AG10803 (cell line): ENCODE measurements at regions not wholly inside any gene's neighbourhood (a gene's known extent, or its start where the extent isn't known, plus 50 kb on each side); places are given as distances from the start of the nearest gene placed in this dataset.
A peak's percentile ranks its signal among the peaks of the same experiment; 100 is the strongest.

Experiments
- DNase-seq: peaks from one replicate; pipeline ENCODE4 v3.0.0; 2010; ENCODE audit warnings: low read depth
- H3K4me3 ChIP-seq: 2 replicates; pipeline ENCODE4 v1.5.1; 2011; ENCODE audit warnings: mild to moderate bottlenecking, low read length, control low read depth
- CTCF ChIP-seq: conservative IDR thresholded peaks from 2 replicates; pipeline ENCODE4 v1.5.1; 2011; ENCODE audit warnings: mild to moderate bottlenecking, low read length, control low read depth, inconsistent platforms

DNA sequence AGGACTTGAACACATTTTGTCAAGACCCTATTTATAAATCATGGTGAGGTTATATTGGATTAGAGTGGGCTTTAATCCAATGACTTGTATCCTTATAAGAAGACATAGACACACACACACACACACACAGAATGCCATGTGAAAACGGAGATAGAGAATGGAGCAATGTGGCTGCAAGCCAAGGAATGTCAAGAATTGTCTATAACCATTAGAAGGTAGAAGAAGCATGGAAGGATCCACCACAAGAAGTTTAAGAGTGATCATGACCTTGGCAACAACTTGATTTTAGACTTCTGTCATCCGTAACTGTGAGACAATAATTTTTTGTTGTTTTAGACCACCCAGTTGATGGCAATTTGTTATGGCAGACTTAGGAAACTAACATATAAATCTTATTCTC is 514.2 kb downstream of the TFEC start:
- H3K4me3 ChIP-seq, result no peak overlapping the region
- no peak for TF ChIP-seq CTCF
- DNase-seq, result peak; percentile 47

DNA sequence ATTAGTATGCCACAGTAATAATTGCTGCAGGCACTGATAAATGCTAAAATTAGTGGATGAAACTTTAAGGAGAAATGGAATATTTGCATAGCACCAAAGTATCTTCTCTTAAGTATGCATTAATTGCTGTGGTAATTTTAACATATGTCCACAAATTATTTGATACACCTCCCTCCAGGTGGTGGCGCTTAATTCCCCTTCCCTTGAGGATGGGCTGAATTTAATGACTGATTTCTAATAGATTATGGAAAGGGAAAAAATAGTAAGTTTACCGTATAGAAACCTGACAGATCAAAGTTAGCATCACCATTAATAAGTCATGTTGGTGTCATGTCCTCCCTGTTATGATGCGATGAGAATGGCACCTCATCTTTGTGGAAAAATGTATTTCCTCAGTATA is 519.2 kb downstream of the TFEC start:
- DNase-seq, result no peak
- no peak overlapping the region for H3K4me3 ChIP-seq
- no peak for TF ChIP-seq CTCF

- no peak for TF ChIP-seq CTCF
- no peak for DNase-seq
- H3K4me3 ChIP-seq, result no peak overlapping the region
These were observed 525.4 kb downstream of the TFEC start for GRCh38 chr7:115505136-115505535.

DNA sequence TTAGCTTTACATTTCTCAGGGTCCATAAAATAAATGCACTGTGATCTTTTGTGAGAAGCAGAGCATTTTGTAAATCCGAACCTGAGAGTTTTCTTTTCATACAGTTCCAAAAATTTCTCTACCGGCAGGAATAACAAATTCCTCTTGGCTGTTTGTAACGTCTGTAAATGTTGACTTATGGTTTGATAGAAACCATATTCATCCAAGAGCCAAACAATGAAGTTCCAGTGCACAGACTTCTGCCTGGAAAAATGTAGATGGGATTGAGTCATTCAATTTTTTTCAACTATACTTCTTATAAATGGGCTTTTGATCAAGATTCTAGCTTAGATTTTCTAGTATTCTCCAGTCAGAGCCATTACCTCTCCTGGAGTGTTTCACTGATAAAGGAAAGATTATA is 530.6 kb downstream of the TFEC start:
- no peak overlapping the region for H3K4me3 ChIP-seq

DNA sequence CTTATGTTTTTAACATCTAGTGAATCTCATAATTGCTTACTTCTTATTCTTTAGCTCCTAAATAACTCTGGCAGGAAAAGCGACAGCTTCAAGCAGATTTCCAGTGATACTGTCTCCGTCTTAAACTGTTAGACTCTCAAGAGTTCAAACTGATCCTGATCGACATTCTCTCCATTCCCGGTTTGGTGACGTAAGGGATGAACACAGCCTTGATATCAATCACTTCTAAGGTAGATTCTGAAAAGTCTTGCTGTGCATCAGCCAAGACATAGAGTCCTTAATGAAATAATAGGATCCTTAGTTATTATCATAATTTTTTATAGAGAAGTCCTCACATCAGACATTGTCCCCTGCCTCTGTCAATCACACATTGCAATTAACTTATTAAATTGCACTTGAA is 534.6 kb downstream of the TFEC start:
- no peak for DNase-seq
- no peak for TF ChIP-seq CTCF

More for the DNA sequence above, 530.6 kb downstream of the TFEC start:
- TF ChIP-seq CTCF, result no peak
- no peak for DNase-seq

DNA sequence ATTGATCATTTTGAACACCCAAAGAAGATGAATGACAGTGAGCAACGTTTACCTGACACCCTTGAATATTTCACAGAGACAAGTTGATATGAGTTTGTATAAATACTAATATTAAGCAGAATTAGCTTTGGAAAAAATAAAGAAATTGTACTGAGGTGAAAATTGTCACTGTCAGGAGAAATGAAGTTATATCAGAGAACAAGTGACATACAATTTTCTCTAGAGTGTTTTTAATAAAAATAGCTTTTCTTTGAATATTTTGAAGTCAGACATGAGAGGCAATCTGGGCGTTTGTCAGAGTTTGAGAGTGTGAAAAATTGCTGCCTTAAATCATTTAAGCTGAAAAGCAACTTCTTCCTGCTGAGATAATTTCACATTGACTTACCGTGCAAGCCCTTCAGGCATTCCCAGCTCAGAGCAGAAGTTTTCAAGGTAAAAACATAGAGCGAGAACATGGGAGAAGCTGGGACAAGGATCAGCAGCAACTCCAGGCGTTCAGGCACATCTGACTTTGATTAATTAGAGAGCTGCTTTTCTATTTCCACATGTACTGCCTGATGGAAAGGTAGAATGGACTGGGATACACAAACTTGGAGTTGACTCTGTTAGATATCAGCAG is 535.9 kb downstream of the TFEC start:
- DNase-seq, result no peak
- no peak for TF ChIP-seq CTCF
- no peak overlapping the region for H3K4me3 ChIP-seq

More for the DNA sequence above, 534.6 kb downstream of the TFEC start:
- H3K4me3 ChIP-seq, result no peak overlapping the region

DNA sequence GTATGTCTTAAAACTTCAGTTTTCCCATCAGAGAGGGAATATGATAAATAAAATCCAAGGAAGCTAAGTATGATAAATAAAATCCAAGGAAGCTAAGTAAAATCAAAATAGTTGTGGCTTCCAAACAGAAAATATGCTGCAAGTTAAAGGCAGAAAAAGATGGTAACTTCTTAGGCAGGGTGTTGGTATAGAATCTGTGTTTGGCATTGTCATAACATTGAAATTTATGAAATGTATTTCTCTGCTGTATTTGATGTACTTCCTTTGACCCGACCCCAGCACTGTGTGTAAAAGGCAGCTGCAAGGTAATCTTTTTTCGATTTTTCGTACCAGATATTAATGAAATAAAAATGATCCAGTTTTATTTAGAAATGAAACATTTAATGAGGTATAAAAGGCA is 537.2 kb downstream of the TFEC start:
- no peak for DNase-seq
- TF ChIP-seq CTCF, result no peak

More for the DNA sequence above, 537.2 kb downstream of the TFEC start:
- H3K4me3 ChIP-seq, result no peak overlapping the region
